ENCODE measurements at regions not wholly inside any gene's neighbourhood (a gene's known extent, or its start where the extent isn't known, plus 50 kb on each side); places are given as distances from the start of the nearest gene placed in this dataset.
"Not testable (repeated sequence)": the region's sequence is repeated elsewhere in the genome, so short reads cannot be mapped to it uniquely, and the experiment has no call there.

DNA sequence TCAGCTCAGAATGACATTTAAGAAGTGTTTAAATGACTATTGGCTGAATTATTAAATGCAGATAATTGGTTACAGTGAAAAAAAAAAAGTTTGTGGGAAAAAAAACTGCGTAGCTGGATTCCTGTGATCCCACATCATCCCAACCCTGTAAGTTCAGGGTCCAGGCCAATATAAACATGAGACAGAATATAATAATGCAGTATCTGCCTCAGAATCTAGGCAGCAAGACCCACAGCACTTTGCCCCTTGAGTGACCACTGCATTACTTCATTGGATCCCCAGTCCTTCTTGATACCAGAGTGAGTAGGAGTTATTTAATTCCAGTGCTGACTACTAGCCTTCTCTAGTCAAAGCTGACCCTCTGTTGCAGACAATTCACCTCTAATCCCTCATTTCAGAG lies 272.6 kb downstream of the CCER1 start:
- H3K27ac ChIP-seq (replicated peaks), result no peak overlapping the region
- DNase-seq, result no peak
- H3K4me3 ChIP-seq, result no peak overlapping the region
- no peaks in the 10 kb centered on the region for H3K27me3 ChIP-seq (ENCODE audit: low read depth)
- H3K9me3 ChIP-seq (replicated peaks), result peaks cover 4% of the 10 kb centered on the region
- intact Hi-C loops (cut with micrococcal nuclease), result no loop called here
- TF ChIP-seq, protein P1, sequence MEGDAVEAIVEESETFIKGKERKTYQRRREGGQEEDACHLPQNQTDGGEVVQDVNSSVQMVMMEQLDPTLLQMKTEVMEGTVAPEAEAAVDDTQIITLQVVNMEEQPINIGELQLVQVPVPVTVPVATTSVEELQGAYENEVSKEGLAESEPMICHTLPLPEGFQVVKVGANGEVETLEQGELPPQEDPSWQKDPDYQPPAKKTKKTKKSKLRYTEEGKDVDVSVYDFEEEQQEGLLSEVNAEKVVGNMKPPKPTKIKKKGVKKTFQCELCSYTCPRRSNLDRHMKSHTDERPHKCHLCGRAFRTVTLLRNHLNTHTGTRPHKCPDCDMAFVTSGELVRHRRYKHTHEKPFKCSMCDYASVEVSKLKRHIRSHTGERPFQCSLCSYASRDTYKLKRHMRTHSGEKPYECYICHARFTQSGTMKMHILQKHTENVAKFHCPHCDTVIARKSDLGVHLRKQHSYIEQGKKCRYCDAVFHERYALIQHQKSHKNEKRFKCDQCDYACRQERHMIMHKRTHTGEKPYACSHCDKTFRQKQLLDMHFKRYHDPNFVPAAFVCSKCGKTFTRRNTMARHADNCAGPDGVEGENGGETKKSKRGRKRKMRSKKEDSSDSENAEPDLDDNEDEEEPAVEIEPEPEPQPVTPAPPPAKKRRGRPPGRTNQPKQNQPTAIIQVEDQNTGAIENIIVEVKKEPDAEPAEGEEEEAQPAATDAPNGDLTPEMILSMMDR (IDR thresholded peaks at IDR 0.05; ENCODE audit: borderline replicate concordance), result no peak
- H3K36me3 ChIP-seq, result no peaks in the 10 kb centered on the region
- H3K4me1 ChIP-seq, result peaks cover 6% of the 10 kb centered on the region

DNA sequence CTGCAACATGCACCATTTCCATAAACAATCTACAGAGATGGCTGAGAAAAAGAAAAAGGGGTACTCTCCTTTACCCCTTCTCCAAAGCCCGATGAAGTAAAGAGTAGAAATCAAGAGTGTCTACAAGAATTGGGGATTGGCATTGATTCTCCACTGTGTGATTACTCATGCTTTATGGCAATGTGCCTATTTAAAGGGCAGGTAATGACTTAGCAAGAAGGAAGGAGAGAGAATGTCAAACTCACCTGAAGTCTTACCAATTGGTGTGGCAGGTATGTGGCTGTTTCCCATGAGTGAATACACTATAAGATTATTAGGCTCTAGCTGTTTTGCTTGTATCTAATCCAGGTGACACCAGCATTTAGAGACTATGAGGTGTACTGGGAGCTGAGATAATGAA lies 275.3 kb downstream of the CCER1 start:
- Histone ChIP-seq H3K27me3 (ENCODE audit: low read depth) (no peaks in the 10 kb centered on the region), H3K27ac (replicated peaks) (no peak overlapping the region), H3K4me1 (peaks cover 7% of the 10 kb centered on the region), H3K4me3 (no peak overlapping the region), H3K9me3 (replicated peaks) (no peaks in the 10 kb centered on the region), H3K36me3 (no peaks in the 10 kb centered on the region)
- DNase-seq, result no peak
- intact Hi-C loops (cut with micrococcal nuclease), result no loop called here
- TF ChIP-seq, protein P1 (IDR thresholded peaks at IDR 0.05; ENCODE audit: borderline replicate concordance), result no peak

DNA sequence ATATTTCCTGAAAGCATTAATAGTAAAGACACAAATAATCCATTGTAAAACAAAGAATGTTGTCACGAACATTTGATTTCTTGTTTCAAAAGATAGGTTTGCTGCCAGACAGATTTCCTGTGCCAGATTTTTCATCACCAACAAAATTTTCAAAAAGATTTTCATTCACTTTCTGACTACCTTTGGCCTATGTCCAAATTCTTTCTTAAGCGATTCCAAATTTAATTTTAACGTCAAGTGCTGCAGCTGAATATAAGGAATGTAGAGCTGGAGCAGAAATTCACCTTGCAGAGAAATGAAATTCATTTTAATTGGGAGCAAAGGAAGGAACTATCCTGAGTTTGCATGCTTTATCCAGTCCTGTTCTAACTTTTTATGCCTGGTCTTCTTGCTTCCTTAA lies 277.4 kb downstream of the CCER1 start:
- TF ChIP-seq, protein P1 (IDR thresholded peaks at IDR 0.05; ENCODE audit: borderline replicate concordance), result no peak
- DNase-seq, result no peak

DNA sequence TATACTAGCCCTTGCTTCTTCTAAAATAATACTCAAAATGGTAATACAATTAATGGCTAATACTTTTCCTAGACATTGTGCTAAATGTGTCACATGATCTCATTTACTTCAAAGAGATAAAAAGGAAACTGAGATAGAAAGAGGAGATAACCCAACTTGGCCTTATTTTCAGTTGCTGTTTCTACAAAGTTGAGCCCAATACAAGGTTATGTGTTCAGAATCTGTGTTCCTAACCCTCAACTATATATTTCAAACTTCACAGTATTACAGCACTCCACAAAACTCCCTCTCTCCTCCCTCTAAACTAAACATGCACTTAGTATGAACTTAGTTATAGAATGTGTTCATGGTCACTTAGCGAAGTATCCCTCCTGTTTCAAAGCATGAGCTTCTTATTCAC lies 277.9 kb downstream of the CCER1 start:
- no peaks in the 10 kb centered on the region for H3K27me3 ChIP-seq (ENCODE audit: low read depth)
- TF ChIP-seq, protein P1 (IDR thresholded peaks at IDR 0.05; ENCODE audit: borderline replicate concordance), result no peak
- DNase-seq, result no peak
- no peak overlapping the region for H3K4me3 ChIP-seq
- H3K9me3 ChIP-seq (replicated peaks), result no peaks in the 10 kb centered on the region
- intact Hi-C loops (cut with micrococcal nuclease), result no loop called here
- no peak overlapping the region for H3K27ac ChIP-seq (replicated peaks)
- peaks cover 7% of the 10 kb centered on the region for H3K4me1 ChIP-seq
- no peaks in the 10 kb centered on the region for H3K36me3 ChIP-seq

More for the DNA sequence above, 277.4 kb downstream of the CCER1 start:
- no peak overlapping the region for H3K4me3 ChIP-seq
- H3K27ac ChIP-seq (replicated peaks), result no peak overlapping the region
- no peaks in the 10 kb centered on the region for H3K27me3 ChIP-seq (ENCODE audit: low read depth)
- peaks cover 7% of the 10 kb centered on the region for H3K4me1 ChIP-seq
- no peaks in the 10 kb centered on the region for H3K9me3 ChIP-seq (replicated peaks)
- intact Hi-C loops (cut with micrococcal nuclease), result no loop called here
- no peaks in the 10 kb centered on the region for H3K36me3 ChIP-seq

DNA sequence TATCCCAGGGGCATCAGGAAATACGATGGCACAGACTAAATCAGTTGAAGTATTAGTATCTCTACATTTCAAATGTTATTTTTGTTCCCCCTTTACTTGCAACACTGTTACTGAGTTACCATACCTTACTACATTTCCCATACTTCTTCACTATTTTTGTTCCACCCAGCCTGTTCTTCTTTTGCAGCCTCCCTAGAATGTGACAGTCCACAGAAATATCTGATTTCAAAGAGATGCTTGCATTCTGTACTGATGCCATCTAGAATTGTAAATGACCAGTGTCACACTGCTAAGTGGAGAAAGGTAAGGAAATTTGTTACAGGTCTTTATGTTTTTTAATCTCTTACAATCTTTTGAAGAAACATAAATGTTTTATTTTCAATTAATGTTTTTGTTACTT lies 279.9 kb downstream of the CCER1 start:
- Histone ChIP-seq H3K27ac (replicated peaks) (no peak overlapping the region), H3K27me3 (ENCODE audit: low read depth) (no peaks in the 10 kb centered on the region), H3K9me3 (replicated peaks) (no peaks in the 10 kb centered on the region), H3K4me3 (no peak overlapping the region), H3K4me1 (peaks cover 7% of the 10 kb centered on the region), H3K36me3 (no peaks in the 10 kb centered on the region)
- intact Hi-C loops (cut with micrococcal nuclease), result no loop called here
- no peak for DNase-seq
- TF ChIP-seq, protein P1 (IDR thresholded peaks at IDR 0.05; ENCODE audit: borderline replicate concordance), result no peak

DNA sequence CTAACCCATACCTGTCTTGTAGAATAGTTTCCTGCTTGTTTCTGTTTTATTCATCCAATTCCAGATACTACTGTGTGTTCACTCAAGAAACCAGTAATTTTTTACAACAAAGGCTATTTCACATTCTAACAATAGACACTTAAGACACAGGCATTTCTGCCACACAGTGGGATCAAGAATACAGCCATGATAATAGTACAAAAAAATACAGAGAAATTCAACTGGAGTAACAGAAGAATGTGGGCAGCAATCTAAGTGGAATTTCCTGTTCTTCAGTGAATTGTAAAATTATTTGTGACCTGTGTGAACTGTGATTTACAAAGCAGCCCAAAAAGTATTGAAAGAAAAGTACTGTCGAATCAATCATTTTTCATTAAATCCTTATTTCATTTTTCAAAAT lies 282.9 kb downstream of the CCER1 start:
- Histone ChIP-seq H3K9me3 (replicated peaks) (no peaks in the 10 kb centered on the region), H3K36me3 (no peaks in the 10 kb centered on the region), H3K4me1 (no peaks in the 10 kb centered on the region), H3K4me3 (no peak overlapping the region), H3K27me3 (ENCODE audit: low read depth) (no peaks in the 10 kb centered on the region), H3K27ac (replicated peaks) (no peak overlapping the region)
- no peak for DNase-seq
- TF ChIP-seq, protein P1 (IDR thresholded peaks at IDR 0.05; ENCODE audit: borderline replicate concordance), result no peak
- intact Hi-C loops (cut with micrococcal nuclease), result no loop called here

DNA sequence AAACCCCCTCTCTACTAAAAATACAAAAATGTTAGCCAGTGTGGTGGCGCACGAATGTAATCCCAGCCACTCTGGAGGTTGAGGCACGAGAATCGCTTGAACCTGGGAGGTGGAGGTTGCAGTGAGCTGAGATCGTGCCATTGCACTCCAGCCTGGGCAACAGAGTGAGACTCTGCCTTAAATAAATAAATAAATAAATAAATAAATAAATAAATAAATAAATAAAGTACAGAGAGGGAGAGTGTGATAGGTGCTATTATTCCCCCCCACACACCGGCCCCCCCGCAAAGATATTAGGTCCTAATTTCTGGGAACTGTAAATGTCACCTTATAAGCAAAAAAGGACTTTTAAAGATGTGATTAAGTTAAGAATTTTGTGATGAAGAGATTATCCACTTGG lies 291.0 kb downstream of the CCER1 start:
- H3K27ac ChIP-seq (replicated peaks); H3K27me3 ChIP-seq (ENCODE audit: low read depth); H3K9me3 ChIP-seq (replicated peaks); H3K4me3 ChIP-seq; H3K36me3 ChIP-seq; H3K4me1 ChIP-seq; intact Hi-C loops (cut with micrococcal nuclease); DNase-seq: not testable (repeated sequence)

All from left ventricle myocardium inferior (tissue), 1 donor.